ENCODE measurements at regions not wholly inside any gene's neighbourhood (a gene's known extent, or its start where the extent isn't known, plus 50 kb on each side); places are given as distances from the start of the nearest gene placed in this dataset.

GRCh38 chr13:99703908-99704307 lies 202.6 kb downstream of the TM9SF2 start (continued):
- no peak for TF ChIP-seq CEBPB (IDR thresholded peaks at IDR 0.05; ENCODE audit: low read depth, low read length)
- TF ChIP-seq RFX5 (IDR thresholded peaks at IDR 0.05; ENCODE audit: borderline replicate concordance, low read depth, low read length) = no peak
- TF ChIP-seq NANOG (IDR thresholded peaks at IDR 0.05; ENCODE audit: insufficient read depth, low read depth, low read length, poor library complexity, severe bottlenecking) = peak; percentile 47
- no peak for TF ChIP-seq GTF2F1 (IDR thresholded peaks at IDR 0.05; ENCODE audit: borderline replicate concordance, low read depth, low read length)
- TF ChIP-seq E2F6 (IDR thresholded peaks at IDR 0.05) = no peak
- peak; percentile 47; the same call in 1 of the 2 replicates for TF ChIP-seq SP1 (IDR thresholded peaks at IDR 0.05; ENCODE audit: low read depth, low read length)
- no peak for TF ChIP-seq SIX5 (IDR thresholded peaks at IDR 0.05; ENCODE audit: low read depth, low read length)
- no peak for TF ChIP-seq BACH1 (IDR thresholded peaks at IDR 0.05; ENCODE audit: low read length)
- no peak for TF ChIP-seq CTCF (IDR thresholded peaks at IDR 0.05; ENCODE audit: control extremely low read depth in 1 of 3, insufficient read depth in 1 of 3, low read depth in 1 of 3, low read length in 3 of 3)
- TF ChIP-seq SIN3A (conservative IDR thresholded peaks at IDR 0.05 in 1 of 2, IDR thresholded peaks at IDR 0.05 in 1 of 2; ENCODE audit: low read depth in 1 of 2, low read length in 2 of 2) = peak in 1 of 2 experiments; percentile 61; a peak in 1 of 4 replicates

Data from H1 (cell line).